Stomach (tissue), 4 donors: ENCODE measurements at regions not wholly inside any gene's neighbourhood (a gene's known extent, or its start where the extent isn't known, plus 50 kb on each side); places are given as distances from the start of the nearest gene placed in this dataset.

ENCODE experiments used
- EP300 ChIP-seq: sonication (generic); formaldehyde crosslinking; IDR thresholded peaks from one replicate; pipeline ENCODE4 v1.6.1; 2017; ENCODE audit warnings: antibody characterized with exemption
- POLR2A ChIP-seq, 4 donors: fragments of 450-650 bp; IDR thresholded peaks; one replicate each; pipeline ENCODE4 v1.6.1; 2016; ENCODE audit warnings: antibody characterized with exemption in 4 of 4, control low read depth in 2 of 4, mild to moderate bottlenecking in 1 of 4, moderate library complexity in 1 of 4
- TF ChIP-seq, protein P1 (sequence below), 7 experiments: fragments of 450-650 bp in 4 of 7; fragments of 200-600 bp in 3 of 7; sonication (generic) in 3 of 7; IDR thresholded peaks; one replicate each; pipeline ENCODE4 v1.5.1; 2016 to 2019; ENCODE audit warnings: antibody characterized with exemption in 7 of 7, control low read depth in 2 of 7, mild to moderate bottlenecking in 1 of 7

DNA sequence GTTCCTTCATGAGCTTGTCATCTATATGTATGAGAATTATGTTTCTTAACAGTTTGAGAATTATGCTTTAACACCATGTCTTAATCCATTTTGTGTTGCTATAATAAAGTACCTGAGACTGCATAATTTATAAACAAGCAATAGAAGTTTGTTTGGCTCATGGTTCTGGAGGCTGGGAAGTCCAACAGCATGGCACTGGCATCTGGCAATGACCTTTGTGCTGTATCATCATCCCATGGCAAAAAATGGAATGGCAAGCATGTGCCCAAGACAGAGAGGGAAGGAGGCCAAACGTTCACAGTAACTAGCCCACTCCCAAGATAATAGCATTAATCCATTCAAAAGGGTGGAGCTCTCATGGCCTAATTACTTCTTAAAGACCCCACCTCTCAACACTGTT lies 67.6 kb downstream of the MTX3 start:
- TF ChIP-seq POLR2A (IDR thresholded peaks at IDR 0.05): no peak
- TF ChIP-seq, protein P1, sequence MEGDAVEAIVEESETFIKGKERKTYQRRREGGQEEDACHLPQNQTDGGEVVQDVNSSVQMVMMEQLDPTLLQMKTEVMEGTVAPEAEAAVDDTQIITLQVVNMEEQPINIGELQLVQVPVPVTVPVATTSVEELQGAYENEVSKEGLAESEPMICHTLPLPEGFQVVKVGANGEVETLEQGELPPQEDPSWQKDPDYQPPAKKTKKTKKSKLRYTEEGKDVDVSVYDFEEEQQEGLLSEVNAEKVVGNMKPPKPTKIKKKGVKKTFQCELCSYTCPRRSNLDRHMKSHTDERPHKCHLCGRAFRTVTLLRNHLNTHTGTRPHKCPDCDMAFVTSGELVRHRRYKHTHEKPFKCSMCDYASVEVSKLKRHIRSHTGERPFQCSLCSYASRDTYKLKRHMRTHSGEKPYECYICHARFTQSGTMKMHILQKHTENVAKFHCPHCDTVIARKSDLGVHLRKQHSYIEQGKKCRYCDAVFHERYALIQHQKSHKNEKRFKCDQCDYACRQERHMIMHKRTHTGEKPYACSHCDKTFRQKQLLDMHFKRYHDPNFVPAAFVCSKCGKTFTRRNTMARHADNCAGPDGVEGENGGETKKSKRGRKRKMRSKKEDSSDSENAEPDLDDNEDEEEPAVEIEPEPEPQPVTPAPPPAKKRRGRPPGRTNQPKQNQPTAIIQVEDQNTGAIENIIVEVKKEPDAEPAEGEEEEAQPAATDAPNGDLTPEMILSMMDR (IDR thresholded peaks at IDR 0.05): no peak
- TF ChIP-seq EP300: no peak
